ENCODE measurements at regions not wholly inside any gene's neighbourhood (a gene's known extent, or its start where the extent isn't known, plus 50 kb on each side); places are given as distances from the start of the nearest gene placed in this dataset.

GRCh38 chr2:66729416-66730330 is 294.7 kb downstream of the MEIS1 start:
- Histone ChIP-seq H3K27ac (ENCODE audit: low read depth, low read length) (no peak overlapping the region), H3K36me3 (ENCODE audit: control insufficient read depth, insufficient read depth, low read length) (no peaks in the 10 kb centered on the region), H3K9me3 (ENCODE audit: control insufficient read depth, low read length) (no peaks in the 10 kb centered on the region), H3K4me3 (ENCODE audit: low read length) (no peak overlapping the region), H3K27me3 (ENCODE audit: control insufficient read depth, insufficient read depth, low read length, poor library complexity, severe bottlenecking) (no peaks in the 10 kb centered on the region), H3K9ac (ENCODE audit: extremely low read depth, low read length, poor library complexity, severe bottlenecking) (no peak overlapping the region), H3K4me1 (ENCODE audit: control insufficient read depth, insufficient read depth, low read length) (no peaks in the 10 kb centered on the region)
- no peak for DNase-seq
- no peaks in the 10 kb centered on the region for H3K27me3 Mint-ChIP-seq (ENCODE audit: insufficient read depth)
- H3K27ac Mint-ChIP-seq: no peak overlapping the region
- no peaks in the 10 kb centered on the region for H3K9me3 Mint-ChIP-seq
- no peaks in the 10 kb centered on the region for H3K4me1 Mint-ChIP-seq
- no peak for TF ChIP-seq CTCF (conservative IDR thresholded peaks at IDR 0.05)
- H3K36me3 Mint-ChIP-seq (ENCODE audit: low read depth): no peaks in the 10 kb centered on the region
- no peak overlapping the region for H3K4me3 Mint-ChIP-seq
- 93 to 96% methylated on average over 4 to 6 of the region's 6 CpGs for WGBS, 2 experiments (ENCODE audit: insufficient coverage in 1 of 2, insufficient read length in 1 of 2)

- H3K4me1 ChIP-seq (ENCODE audit: control insufficient read depth, insufficient read depth, low read length): no peaks in the 10 kb centered on the region
- Mint-ChIP-seq H3K4me1 (no peaks in the 10 kb centered on the region), H3K4me3 (no peak overlapping the region), H3K36me3 (ENCODE audit: low read depth) (no peaks in the 10 kb centered on the region), H3K9me3 (no peaks in the 10 kb centered on the region), H3K27me3 (ENCODE audit: insufficient read depth) (no peaks in the 10 kb centered on the region), H3K27ac (no peak overlapping the region)
- no peaks in the 10 kb centered on the region for H3K36me3 ChIP-seq (ENCODE audit: control insufficient read depth, insufficient read depth, low read length)
- no peak overlapping the region for H3K4me3 ChIP-seq (ENCODE audit: low read length)
- TF ChIP-seq CTCF (conservative IDR thresholded peaks at IDR 0.05): no peak
- no peaks in the 10 kb centered on the region for H3K9me3 ChIP-seq (ENCODE audit: control insufficient read depth, low read length)
- DNase-seq: no peak
- WGBS, 2 experiments (ENCODE audit: insufficient coverage in 1 of 2, insufficient read length in 1 of 2): 89 to 90% methylated on average over 3 to 6 of the region's 6 CpGs
- H3K27me3 ChIP-seq (ENCODE audit: control insufficient read depth, insufficient read depth, low read length, poor library complexity, severe bottlenecking): no peaks in the 10 kb centered on the region
- H3K9ac ChIP-seq (ENCODE audit: extremely low read depth, low read length, poor library complexity, severe bottlenecking): no peak overlapping the region
- H3K27ac ChIP-seq (ENCODE audit: low read depth, low read length): no peak overlapping the region
Measured at GRCh38 chr2:66730441-66730840, 295.5 kb downstream of the MEIS1 start.

- 91 to 93% methylated on average over 5 to 8 of the region's 8 CpGs for WGBS, 2 experiments (ENCODE audit: insufficient coverage in 1 of 2, insufficient read length in 1 of 2)
- no peak for DNase-seq
- Mint-ChIP-seq H3K27me3 (ENCODE audit: insufficient read depth) (no peaks in the 10 kb centered on the region), H3K4me3 (no peak overlapping the region), H3K4me1 (no peaks in the 10 kb centered on the region), H3K36me3 (ENCODE audit: low read depth) (no peaks in the 10 kb centered on the region), H3K27ac (no peak overlapping the region), H3K9me3 (no peaks in the 10 kb centered on the region)
- Histone ChIP-seq H3K9me3 (ENCODE audit: control insufficient read depth, low read length) (no peaks in the 10 kb centered on the region), H3K4me1 (ENCODE audit: control insufficient read depth, insufficient read depth, low read length) (no peaks in the 10 kb centered on the region), H3K9ac (ENCODE audit: extremely low read depth, low read length, poor library complexity, severe bottlenecking) (no peak overlapping the region), H3K36me3 (ENCODE audit: control insufficient read depth, insufficient read depth, low read length) (no peaks in the 10 kb centered on the region), H3K4me3 (ENCODE audit: low read length) (no peak overlapping the region), H3K27me3 (ENCODE audit: control insufficient read depth, insufficient read depth, low read length, poor library complexity, severe bottlenecking) (no peaks in the 10 kb centered on the region), H3K27ac (ENCODE audit: low read depth, low read length) (no peak overlapping the region)
- no peak for TF ChIP-seq CTCF (conservative IDR thresholded peaks at IDR 0.05)
Measured at GRCh38 chr2:66733364-66733999, 298.6 kb downstream of the MEIS1 start.
